BLaER1 (cell line): ENCODE measurements at regions not wholly inside any gene's neighbourhood (a gene's known extent, or its start where the extent isn't known, plus 50 kb on each side); places are given as distances from the start of the nearest gene placed in this dataset.

Experiments used
- H3K27ac ChIP-seq: shearing (Covaris generic); formaldehyde crosslinking; 2 replicates; pipeline ENCODE4 v1.8.1; 2022
- H3K27me3 ChIP-seq: shearing (Covaris generic); formaldehyde crosslinking; 2 replicates; pipeline ENCODE4 v1.8.1; 2022
- H3K36me3 ChIP-seq: shearing (Covaris generic); formaldehyde crosslinking; 2 replicates; pipeline ENCODE4 v1.8.1; 2022
- H3K4me1 ChIP-seq: shearing (Covaris generic); formaldehyde crosslinking; 2 replicates; pipeline ENCODE4 v1.8.1; 2022
- H3K4me2 ChIP-seq: shearing (Covaris generic); formaldehyde crosslinking; 2 replicates; pipeline ENCODE4 v1.8.1; 2022
- H3K4me3 ChIP-seq: shearing (Covaris generic); formaldehyde crosslinking; 2 replicates; pipeline ENCODE4 v1.8.1; 2022
- H3K9ac ChIP-seq: shearing (Covaris generic); formaldehyde crosslinking; 2 replicates; pipeline ENCODE4 v1.8.1; 2022
- H3K9me3 ChIP-seq: shearing (Covaris generic); formaldehyde crosslinking; 2 replicates; pipeline ENCODE4 v1.8.1; 2022
- H4K20me1 ChIP-seq: shearing (Covaris generic); formaldehyde crosslinking; 2 replicates; pipeline ENCODE4 v1.8.1; 2022
- Cebpa-rat ChIP-seq: shearing (Covaris generic); IDR thresholded peaks from 2 replicates; pipeline ENCODE4 v1.8.1; 2022

DNA sequence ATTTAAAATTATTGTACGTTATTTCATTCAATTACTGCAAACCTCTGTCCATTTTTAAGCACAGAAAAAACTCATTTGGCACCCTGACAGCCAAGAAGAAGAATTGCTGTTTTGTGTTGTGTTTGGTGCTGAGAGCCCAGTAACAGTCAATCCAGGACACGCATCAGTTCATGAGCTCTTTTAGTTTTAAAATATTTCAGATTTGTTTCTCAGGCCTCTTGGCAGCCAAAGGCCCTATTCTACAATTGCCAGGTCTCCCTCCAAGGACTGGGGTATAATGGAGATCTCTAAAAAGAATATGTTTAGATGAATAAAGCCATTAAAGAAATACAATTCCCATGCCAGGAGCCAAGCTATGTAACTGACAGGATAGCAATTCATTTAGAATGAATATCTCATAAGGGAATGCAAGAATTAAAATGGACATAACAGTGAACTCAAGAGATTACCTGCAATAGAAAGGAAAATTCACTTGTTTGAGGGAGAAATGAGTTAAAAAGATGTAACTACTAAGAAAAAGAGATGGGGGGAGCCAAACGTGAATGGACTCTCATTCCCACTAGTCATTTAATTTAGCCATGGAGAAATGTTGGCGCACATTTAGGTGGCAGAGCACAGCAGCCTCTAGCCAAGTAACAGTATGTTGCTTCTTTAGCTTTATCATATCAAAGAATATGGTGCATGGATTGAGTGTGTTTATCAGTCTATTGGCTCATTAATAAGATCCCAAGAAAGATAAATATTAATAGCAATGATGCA is 140.6 kb upstream of the PELI2 start:
- Histone ChIP-seq H3K4me3 (no peak overlapping the region), H3K27me3 (no peaks in the 10 kb centered on the region), H4K20me1 (no peaks in the 10 kb centered on the region), H3K9me3 (peaks cover 35% of the 10 kb centered on the region), H3K27ac (no peak overlapping the region), H3K9ac (no peak overlapping the region), H3K4me1 (peaks cover 13% of the 10 kb centered on the region; the same call in 1 of the 2 replicates), H3K4me2 (no peak overlapping the region), H3K36me3 (peaks cover 8% of the 10 kb centered on the region; the same call in 1 of the 2 replicates)
- TF ChIP-seq Cebpa-rat, result no peak

- TF ChIP-seq Cebpa-rat, result no peak
- Histone ChIP-seq H4K20me1 (no peaks in the 10 kb centered on the region), H3K9me3 (peaks cover 36% of the 10 kb centered on the region), H3K4me1 (peaks cover 10% of the 10 kb centered on the region; the same call in 1 of the 2 replicates), H3K27me3 (no peaks in the 10 kb centered on the region), H3K4me2 (no peak overlapping the region), H3K36me3 (peaks cover 8% of the 10 kb centered on the region; the same call in 1 of the 2 replicates), H3K27ac (no peak overlapping the region), H3K9ac (no peak overlapping the region), H3K4me3 (no peak overlapping the region)
Observed at GRCh38 chr14:55979096-55979495, 139.1 kb upstream of the PELI2 start.

- Histone ChIP-seq H3K4me3 (no peak overlapping the region), H4K20me1 (no peaks in the 10 kb centered on the region), H3K9ac (no peak overlapping the region), H3K27me3 (no peaks in the 10 kb centered on the region), H3K27ac (no peak overlapping the region), H3K36me3 (peaks cover 8% of the 10 kb centered on the region; the same call in 1 of the 2 replicates), H3K4me2 (no peak overlapping the region), H3K4me1 (peaks cover 6% of the 10 kb centered on the region; the same call in 1 of the 2 replicates), H3K9me3 (peaks cover 36% of the 10 kb centered on the region)
- TF ChIP-seq Cebpa-rat, result no peak
Observed at GRCh38 chr14:55979781-55980180, 138.4 kb upstream of the PELI2 start.

DNA sequence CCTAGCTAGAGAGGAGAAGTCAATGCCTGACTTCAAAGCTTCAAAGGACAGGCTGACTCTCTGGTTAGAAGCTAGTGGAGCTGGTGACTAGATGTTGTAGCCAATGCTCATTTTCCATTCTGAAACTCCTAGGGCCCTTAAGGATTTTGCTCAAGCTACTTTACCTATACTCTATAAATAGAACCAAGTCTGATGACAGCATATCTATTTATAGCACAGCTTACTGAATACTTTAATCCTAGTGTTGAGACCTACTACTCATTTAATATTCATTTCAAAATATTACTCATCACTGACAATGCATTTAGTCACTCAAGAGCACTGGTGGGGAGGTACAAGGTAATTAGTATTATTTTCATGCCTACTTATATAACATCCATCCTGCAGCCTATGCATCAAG is 137.2 kb upstream of the PELI2 start:
- Histone ChIP-seq H3K27ac (no peak overlapping the region), H4K20me1 (no peaks in the 10 kb centered on the region), H3K36me3 (peaks cover 8% of the 10 kb centered on the region; the same call in 1 of the 2 replicates), H3K9me3 (peaks cover 33% of the 10 kb centered on the region), H3K4me2 (no peak overlapping the region), H3K4me3 (no peak overlapping the region), H3K27me3 (no peaks in the 10 kb centered on the region), H3K4me1 (no peaks in the 10 kb centered on the region), H3K9ac (no peak overlapping the region)
- TF ChIP-seq Cebpa-rat, result no peak

GRCh38 chr14:55986069-55986468 is 132.1 kb upstream of the PELI2 start:
- H4K20me1 ChIP-seq, result no peaks in the 10 kb centered on the region
- peaks cover 15% of the 10 kb centered on the region for H3K9me3 ChIP-seq
- H3K4me3 ChIP-seq, result no peak overlapping the region
- H3K9ac ChIP-seq, result no peak overlapping the region
- no peaks in the 10 kb centered on the region for H3K36me3 ChIP-seq
- H3K27me3 ChIP-seq, result no peaks in the 10 kb centered on the region
- no peak overlapping the region for H3K4me2 ChIP-seq
- no peak overlapping the region for H3K27ac ChIP-seq
- H3K4me1 ChIP-seq, result no peaks in the 10 kb centered on the region
- no peak for TF ChIP-seq Cebpa-rat

DNA sequence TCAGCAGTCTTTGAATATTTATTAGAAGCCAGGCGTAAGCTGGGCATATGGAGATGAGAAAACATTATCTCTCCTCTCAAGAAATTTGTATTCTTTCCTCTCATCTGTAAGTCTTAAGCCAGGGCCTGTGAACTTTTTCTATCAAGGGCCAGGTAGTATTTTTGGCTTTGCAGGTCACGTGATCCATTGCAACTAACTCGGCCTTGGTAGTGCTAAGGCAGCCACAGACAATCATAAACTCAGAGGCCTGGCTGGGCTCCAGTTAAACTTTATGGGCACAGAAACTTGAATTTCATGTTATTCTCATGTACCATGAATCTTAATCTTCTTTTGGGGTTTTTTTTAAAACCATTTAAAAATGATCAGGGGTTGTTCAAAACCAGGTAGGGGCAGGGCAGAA is 117.4 kb upstream of the PELI2 start:
- Histone ChIP-seq H3K36me3 (no peaks in the 10 kb centered on the region), H3K4me3 (no peak overlapping the region), H3K4me1 (peaks cover 39% of the 10 kb centered on the region), H3K4me2 (no peak overlapping the region), H3K27me3 (no peaks in the 10 kb centered on the region), H3K9me3 (peaks cover 18% of the 10 kb centered on the region), H3K27ac (no peak overlapping the region), H4K20me1 (no peaks in the 10 kb centered on the region), H3K9ac (no peak overlapping the region)
- no peak for TF ChIP-seq Cebpa-rat

GRCh38 chr14:56002342-56002741 is 115.9 kb upstream of the PELI2 start:
- peaks cover 18% of the 10 kb centered on the region for H3K9me3 ChIP-seq
- H3K4me2 ChIP-seq, result peak overlapping the region; percentile 61
- H3K4me3 ChIP-seq, result no peak overlapping the region
- no peak for TF ChIP-seq Cebpa-rat
- no peak overlapping the region for H3K27ac ChIP-seq
- peaks cover 39% of the 10 kb centered on the region for H3K4me1 ChIP-seq
- H3K36me3 ChIP-seq, result no peaks in the 10 kb centered on the region
- no peaks in the 10 kb centered on the region for H4K20me1 ChIP-seq
- no peaks in the 10 kb centered on the region for H3K27me3 ChIP-seq
- H3K9ac ChIP-seq, result no peak overlapping the region

GRCh38 chr14:56002876-56003625 is 115.2 kb upstream of the PELI2 start:
- Histone ChIP-seq H3K4me3 (no peak overlapping the region), H3K27ac (no peak overlapping the region), H3K4me1 (peaks cover 39% of the 10 kb centered on the region), H4K20me1 (no peaks in the 10 kb centered on the region), H3K4me2 (peak overlapping the region; percentile 61), H3K36me3 (no peaks in the 10 kb centered on the region), H3K27me3 (no peaks in the 10 kb centered on the region), H3K9me3 (peaks cover 22% of the 10 kb centered on the region), H3K9ac (no peak overlapping the region)
- no peak for TF ChIP-seq Cebpa-rat

GRCh38 chr14:56004323-56004722 is 113.9 kb upstream of the PELI2 start:
- Histone ChIP-seq H3K9ac (no peak overlapping the region; the same call in 1 of the 2 replicates), H3K4me1 (peaks cover 39% of the 10 kb centered on the region), H4K20me1 (no peaks in the 10 kb centered on the region), H3K27ac (no peak overlapping the region), H3K27me3 (no peaks in the 10 kb centered on the region), H3K36me3 (no peaks in the 10 kb centered on the region), H3K9me3 (peaks cover 24% of the 10 kb centered on the region), H3K4me3 (no peak overlapping the region), H3K4me2 (peak overlapping the region; percentile 61)
- TF ChIP-seq Cebpa-rat, result no peak

DNA sequence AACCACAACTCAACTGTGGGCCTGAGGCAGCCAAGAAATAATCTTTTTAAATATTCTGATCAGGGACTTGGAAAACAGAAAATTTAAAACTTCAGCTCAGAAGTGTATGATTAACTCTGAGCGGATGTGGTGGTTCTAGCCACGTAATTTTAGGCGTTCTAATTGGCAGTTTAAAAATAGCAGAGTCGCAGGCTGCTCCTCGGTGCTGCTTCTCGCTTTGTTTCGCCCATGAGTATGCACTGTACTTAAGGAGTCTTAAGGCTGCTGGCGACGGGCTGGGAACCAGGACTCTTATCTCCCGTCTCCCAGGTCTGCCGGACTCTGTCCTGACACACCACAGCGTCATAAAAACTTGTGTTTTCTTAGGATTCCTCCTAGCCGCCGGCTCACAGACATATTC is 113.4 kb upstream of the PELI2 start:
- Histone ChIP-seq H3K9me3 (peaks cover 19% of the 10 kb centered on the region), H3K4me1 (peaks cover 39% of the 10 kb centered on the region), H4K20me1 (no peaks in the 10 kb centered on the region), H3K27ac (no peak overlapping the region), H3K4me3 (no peak overlapping the region), H3K36me3 (no peaks in the 10 kb centered on the region), H3K27me3 (no peaks in the 10 kb centered on the region), H3K4me2 (peak overlapping the region; percentile 61), H3K9ac (no peak overlapping the region; the same call in 1 of the 2 replicates)
- TF ChIP-seq Cebpa-rat, result no peak
